HepG2 (cell line): ENCODE measurements at regions not wholly inside any gene's neighbourhood (a gene's known extent, or its start where the extent isn't known, plus 50 kb on each side); places are given as distances from the start of the nearest gene placed in this dataset.

Experiments
- ATAC-seq: fragments of 200-7000 bp; cut with Tn5 transposase; 3 replicates; pipeline ENCODE4 v1.9.1; 2020; ENCODE audit warnings: mild to moderate bottlenecking, moderate library complexity
- BruUV-seq: library from RNA; stranded (reverse); fragments of 400-500 nt; replicated peaks from 2 replicates; lab custom pipeline; 2021; lab: Mats Ljungman, UMichigan
- CTCF ChIA-PET: fragments of 300-600 bp; formaldehyde crosslinking; extraction: SDS; loops from one replicate; lab custom pipeline; 2021; ENCODE audit warnings: low total read pairs, inconsistent platforms, low intra/inter-chr PET ratio; lab: Yijun Ruan, JAX
- POLR2A ChIA-PET: fragments of 350-600 bp; sonication (Branson Sonifier 250); formaldehyde crosslinking; loops from one replicate; lab custom pipeline; 2020; ENCODE audit warnings: antibody characterized with exemption, inconsistent platforms; lab: Yijun Ruan, JAX
- DNase-seq: peaks from one replicate; pipeline ENCODE4 v3.0.0-alpha.2; 2015; ENCODE audit warnings: low spot score
- FAIRE-seq: peaks from 3 replicates; lab custom pipeline; 2011; peaks lifted over from hg19 to GRCh38; lab: Jason Lieb, UNC
- H2AFZ ChIP-seq: one replicate; pipeline ENCODE4 v1.6.1; 2011; ENCODE audit warnings: low read length, inconsistent platforms
- H3K27ac ChIP-seq: fragments of 300-600 bp; 3 replicates; pipeline ENCODE4 v1.8.0; 2011; ENCODE audit warnings: mixed run types, mild to moderate bottlenecking, mixed read lengths, low read length, inconsistent platforms; ENCODE audit not compliant: insufficient read depth; ENCODE audit errors: extremely low read length
- H3K27me3 ChIP-seq, 2 experiments: fragments of 200-600 bp in 1 of 2; 2 replicates in 1 of 2; 3 replicates in 1 of 2; pipeline versions ENCODE4 v1.6.0 to v1.8.0; 2011; ENCODE audit warnings: low read length in 2 of 2, mild to moderate bottlenecking in 2 of 2, moderate library complexity in 2 of 2, inconsistent platforms in 1 of 2; ENCODE audit not compliant: insufficient read depth in 2 of 2, control insufficient read depth in 1 of 2
- H3K36me3 ChIP-seq, 2 experiments: fragments of 200-600 bp in 1 of 2; replicated peaks in 1 of 2; 2 replicates in 1 of 2; 3 replicates in 1 of 2; pipeline versions ENCODE4 v1.5.1 to v1.8.0; 2011; ENCODE audit warnings: low read length in 2 of 2, inconsistent platforms in 1 of 2; ENCODE audit not compliant: insufficient read depth in 2 of 2, control insufficient read depth in 1 of 2
- H3K4me1 ChIP-seq: 2 replicates; pipeline ENCODE4 v1.5.1; 2012; ENCODE audit warnings: low read length, inconsistent platforms; ENCODE audit not compliant: insufficient read depth
- H3K4me2 ChIP-seq: 2 replicates; pipeline ENCODE4 v1.6.0; 2011; ENCODE audit warnings: low read depth, low read length, inconsistent platforms
- H3K4me3 ChIP-seq, 3 experiments: fragments of 200-600 bp in 1 of 3; sonication (generic), shearing (Covaris generic) in 1 of 3; replicated peaks in 1 of 3; 2 replicates each; pipeline ENCODE4 v1.5.1; 2011 to 2016; ENCODE audit warnings: low read length in 3 of 3, inconsistent platforms in 2 of 3, low read depth in 2 of 3, mild to moderate bottlenecking in 2 of 3, control low read depth in 1 of 3, mixed read lengths in 1 of 3; ENCODE audit not compliant: insufficient read depth in 1 of 3
- H3K79me2 ChIP-seq: one replicate; pipeline ENCODE4 v1.6.1; 2011; ENCODE audit warnings: low read length, inconsistent platforms; ENCODE audit not compliant: insufficient read depth
- H3K9ac ChIP-seq: 2 replicates; pipeline ENCODE4 v1.6.0; 2011; ENCODE audit warnings: mild to moderate bottlenecking, low read depth, low read length, inconsistent platforms; ENCODE audit not compliant: insufficient read depth
- H3K9me3 ChIP-seq: 2 replicates; pipeline ENCODE4 v1.5.1; 2012; ENCODE audit warnings: mild to moderate bottlenecking, low read length
- H4K20me1 ChIP-seq: 2 replicates; pipeline ENCODE4 v1.6.0; 2011; ENCODE audit warnings: inconsistent platforms, mild to moderate bottlenecking, low read length, moderate library complexity; ENCODE audit not compliant: insufficient read depth
- ATF7-NPFF ChIP-seq: sonication (generic); formaldehyde crosslinking; IDR thresholded peaks from 2 replicates; pipeline ENCODE4 v1.8.1; 2023; ENCODE audit warnings: mild to moderate bottlenecking, low read depth, missing genetic modification reagents, moderate library complexity
- EHMT2 ChIP-seq: fragments of 200-600 bp; sonication (generic); IDR thresholded peaks from 2 replicates; pipeline ENCODE4 v1.7.0; 2017; ENCODE audit warnings: antibody characterized with exemption, low read depth, low read length, borderline replicate concordance
- HMG20A ChIP-seq: IDR thresholded peaks from 2 replicates; pipeline ENCODE4 v1.6.1; 2016; ENCODE audit warnings: borderline replicate concordance
- MATR3 ChIP-seq: sonication (generic); formaldehyde crosslinking; IDR thresholded peaks from 2 replicates; pipeline ENCODE4 v1.4.0; 2020; ENCODE audit warnings: missing genetic modification reagents
- PAF1 ChIP-seq: IDR thresholded peaks from 2 replicates; pipeline ENCODE4 v1.6.1; 2016; ENCODE audit warnings: missing genetic modification reagents, missing compliant biosample characterization
- PPARG ChIP-seq: conservative IDR thresholded peaks from 2 replicates; pipeline ENCODE4 v1.6.1; 2016; ENCODE audit warnings: missing biosample characterization, missing genetic modification reagents
- SP4 ChIP-seq: sonication (generic); formaldehyde crosslinking; IDR thresholded peaks from 2 replicates; pipeline ENCODE4 v1.8.1; 2023; ENCODE audit warnings: mild to moderate bottlenecking, missing genetic modification reagents
- WGBS: methylation state at CpG from one replicate; pipeline ENCODE4 v1.1.6; 2017; ENCODE audit warnings: low lambda C conversion rate; 5-methylcytosine and 5-hydroxymethylcytosine counted together
- in situ Hi-C: cut with HindIII; loops from 2 replicates; pipeline ENCODE4 v1.10.0; 2017; ENCODE audit warnings: low pct_unique_long_range_greater_than_20kb; ENCODE audit not compliant: extremely low pct_ligation_motif_present
- intact Hi-C: fragments of 100-400 bp; cut with micrococcal nuclease; formaldehyde crosslinking; loops from one replicate; pipeline ENCODE4 v1.10.0; 2022; ENCODE audit not compliant: unreplicated experiment
- TF ChIP-seq, protein P1 (sequence below): sonication (generic); formaldehyde crosslinking; IDR thresholded peaks from 2 replicates; pipeline ENCODE4 v1.5.1; 2020; ENCODE audit warnings: mild to moderate bottlenecking, missing genetic modification reagents, borderline replicate concordance

- POLR2A ChIA-PET, result no interaction called here
- intact Hi-C loops, result no loop called here
- DNase-seq (no peak), FAIRE-seq (no peak), ATAC-seq (no peak)
- no peak overlapping the region for H3K27ac ChIP-seq
- TF ChIP-seq ATF7-NPFF (no peak), PPARG (CRISPR knock-in tag) (no peak), EHMT2 (no peak), PAF1 (CRISPR knock-in tag) (no peak), MATR3 (no peak)
- BruUV-seq, result no TSS peak
- no peak overlapping the region for H3K4me3 ChIP-seq
- no peak overlapping the region for H2AFZ ChIP-seq
- CTCF ChIA-PET, result no interaction called here
- no peaks in the 10 kb centered on the region for H3K79me2 ChIP-seq
- H3K36me3 ChIP-seq, result no peaks in the 10 kb centered on the region
- no peak overlapping the region for H3K4me2 ChIP-seq
- H3K4me1 ChIP-seq, result no peaks in the 10 kb centered on the region
- H3K9ac ChIP-seq, result no peak overlapping the region
- no peaks in the 10 kb centered on the region for H3K9me3 ChIP-seq
- H4K20me1 ChIP-seq, result no peaks in the 10 kb centered on the region
- in situ Hi-C loops, result no loop called here
- WGBS, result 6% methylated on average over 1 of the region's 1 CpG
- no peaks in the 10 kb centered on the region for H3K27me3 ChIP-seq
Observed at GRCh38 chr4:138320831-138321230, 78.7 kb upstream of the SLC7A11 start.

DNA sequence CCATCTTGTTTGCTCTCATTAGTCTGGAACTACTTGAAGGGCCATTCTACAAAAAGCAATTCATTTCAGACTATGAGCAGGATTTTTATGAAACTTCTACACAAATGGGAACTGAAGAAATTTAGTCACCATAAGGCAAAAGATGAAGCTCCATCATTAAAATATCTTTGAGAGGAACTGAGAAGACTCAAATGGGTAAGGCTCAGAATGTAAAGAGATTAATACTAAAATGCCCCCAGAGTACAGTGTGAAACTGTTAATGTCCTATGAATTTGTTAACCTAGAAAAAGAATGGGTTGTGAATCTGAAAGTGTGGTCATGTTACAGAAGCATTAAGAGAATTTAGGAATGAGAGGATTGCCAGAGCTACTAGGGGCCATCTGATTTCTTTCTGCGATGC is 77.9 kb upstream of the SLC7A11 start:
- in situ Hi-C loops (no loop called here), intact Hi-C loops (no loop called here)
- H3K4me3 ChIP-seq, result no peak overlapping the region
- TF ChIP-seq, protein P1, sequence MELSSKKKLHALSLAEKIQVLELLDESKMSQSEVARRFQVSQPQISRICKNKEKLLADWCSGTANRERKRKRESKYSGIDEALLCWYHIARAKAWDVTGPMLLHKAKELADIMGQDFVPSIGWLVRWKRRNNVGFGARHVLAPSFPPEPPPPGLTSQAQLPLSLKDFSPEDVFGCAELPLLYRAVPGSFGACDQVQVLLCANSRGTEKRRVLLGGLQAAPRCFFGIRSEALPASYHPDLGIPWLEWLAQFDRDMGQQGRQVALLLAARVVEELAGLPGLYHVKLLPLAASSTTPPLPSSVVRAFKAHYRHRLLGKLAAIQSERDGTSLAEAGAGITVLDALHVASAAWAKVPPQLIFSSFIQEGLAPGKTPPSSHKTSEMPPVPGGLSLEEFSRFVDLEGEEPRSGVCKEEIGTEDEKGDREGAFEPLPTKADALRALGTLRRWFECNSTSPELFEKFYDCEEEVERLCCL (CRISPR knock-in tag), result no peak
- no peak for TF ChIP-seq HMG20A (CRISPR knock-in tag)
- TF ChIP-seq SP4 (CRISPR knock-in tag), result no peak
- ChIA-PET POLR2A (no interaction called here), CTCF (no interaction called here)
- H3K9ac ChIP-seq, result no peak overlapping the region
- no peak for DNase-seq
- no peak overlapping the region for H3K27ac ChIP-seq
- no TSS peak for BruUV-seq
- no peaks in the 10 kb centered on the region for H3K4me1 ChIP-seq
- no peaks in the 10 kb centered on the region for H3K79me2 ChIP-seq
- no peak for FAIRE-seq
- no peaks in the 10 kb centered on the region for H3K27me3 ChIP-seq
- no peak overlapping the region for H2AFZ ChIP-seq
- no peak overlapping the region for H3K4me2 ChIP-seq
- no peaks in the 10 kb centered on the region for H3K9me3 ChIP-seq
- H4K20me1 ChIP-seq, result no peaks in the 10 kb centered on the region
- no peaks in the 10 kb centered on the region for H3K36me3 ChIP-seq
- 92% methylated on average over 1 of the region's 1 CpG for WGBS
- no peak for ATAC-seq
